GM19025 (cell line): ENCODE measurements at regions not wholly inside any gene's neighbourhood (a gene's known extent, or its start where the extent isn't known, plus 50 kb on each side); places are given as distances from the start of the nearest gene placed in this dataset.

Experiments
- ATAC-seq: cut with Tn5 transposase; IDR thresholded peaks from one replicate; pipeline ENCODE4 v1.9.1; 2021; ENCODE audit warnings: mild to moderate bottlenecking, low read depth, moderate library complexity; ENCODE audit not compliant: unreplicated experiment

DNA sequence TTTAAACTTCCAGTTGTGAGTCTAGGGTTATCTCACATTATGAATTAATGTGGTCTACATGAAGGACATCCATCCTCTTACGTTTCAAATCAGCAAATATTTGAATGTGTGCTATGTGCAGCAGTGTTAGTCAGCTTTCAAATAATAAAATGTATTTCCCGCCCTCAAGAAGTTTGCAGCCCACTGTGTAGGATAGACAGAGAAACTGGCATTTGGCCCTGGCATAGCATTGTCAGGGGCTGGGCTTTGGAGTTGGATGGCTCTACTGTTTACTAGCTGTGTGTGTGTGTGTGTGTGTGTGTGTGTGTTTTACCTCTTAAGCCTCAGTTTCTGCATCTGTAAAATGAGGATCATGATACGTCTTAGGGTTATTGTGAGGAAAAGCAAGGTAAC lies 400.5 kb upstream of the C2CD4B start:
- ATAC-seq: no peak

DNA sequence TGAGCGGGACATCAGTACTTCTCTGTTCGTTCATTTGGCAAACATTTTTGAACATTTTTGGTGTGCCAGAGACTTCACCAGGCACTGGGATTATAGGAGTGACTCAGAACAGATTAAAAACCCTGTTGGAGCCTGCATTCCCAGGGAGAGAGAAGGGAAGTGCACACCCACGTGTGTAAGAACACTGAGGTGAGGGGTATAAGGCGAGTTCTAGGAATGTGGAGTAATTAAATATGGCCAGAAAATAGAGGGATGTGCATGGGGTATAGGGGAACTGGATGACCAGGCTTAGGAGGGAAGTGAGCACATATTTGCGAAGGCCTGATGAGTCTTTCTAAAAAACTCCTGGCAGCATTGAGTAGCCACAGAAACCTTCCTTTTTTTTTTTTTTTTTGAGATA lies 401.2 kb upstream of the C2CD4B start:
- no peak for ATAC-seq

DNA sequence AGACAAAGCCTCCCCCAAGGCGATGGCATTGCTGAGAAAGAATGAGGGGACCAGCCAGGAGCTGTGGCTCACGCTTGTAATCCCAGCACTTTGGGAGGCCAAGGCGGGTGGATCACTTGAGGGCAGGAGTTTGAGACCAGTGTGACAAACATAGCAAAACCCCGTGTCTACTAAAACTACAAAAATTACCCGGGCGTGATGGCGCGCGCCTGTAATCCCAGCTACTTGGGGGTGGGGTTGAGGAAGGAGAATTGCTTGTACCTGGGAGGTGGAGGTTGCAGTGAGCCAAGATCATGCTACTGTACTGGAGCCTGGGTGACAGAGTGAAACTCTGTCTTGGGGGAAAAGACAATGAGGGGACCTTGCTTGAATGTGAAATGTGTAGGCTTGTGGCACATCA lies 402.4 kb upstream of the C2CD4B start:
- no peak for ATAC-seq

GRCh38 chr15:62568004-62568403 lies 402.9 kb upstream of the C2CD4B start:
- no peak for ATAC-seq

GRCh38 chr15:62568702-62569101 lies 403.6 kb upstream of the C2CD4B start:
- ATAC-seq: no peak

GRCh38 chr15:62569460-62570404 lies 404.6 kb upstream of the C2CD4B start:
- no peak for ATAC-seq

DNA sequence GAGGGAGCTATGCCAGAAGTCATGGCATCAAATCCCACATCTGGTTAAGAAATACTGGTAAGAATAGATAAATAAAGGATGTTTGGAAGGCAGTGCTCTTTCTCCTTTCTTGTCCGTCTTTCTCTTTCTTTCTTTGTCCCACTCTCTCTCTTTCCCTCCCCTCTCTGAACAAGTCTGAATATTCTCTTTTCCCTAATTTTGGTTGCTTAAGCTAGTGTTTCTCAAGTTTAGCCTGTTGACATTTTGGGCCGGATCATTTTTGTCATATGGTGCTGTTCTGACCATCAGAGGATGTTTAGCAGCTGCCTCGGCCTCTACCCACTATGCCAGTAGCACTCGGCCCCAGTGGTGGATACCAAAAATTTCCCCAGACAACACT lies 405.3 kb upstream of the C2CD4B start:
- ATAC-seq: no peak

DNA sequence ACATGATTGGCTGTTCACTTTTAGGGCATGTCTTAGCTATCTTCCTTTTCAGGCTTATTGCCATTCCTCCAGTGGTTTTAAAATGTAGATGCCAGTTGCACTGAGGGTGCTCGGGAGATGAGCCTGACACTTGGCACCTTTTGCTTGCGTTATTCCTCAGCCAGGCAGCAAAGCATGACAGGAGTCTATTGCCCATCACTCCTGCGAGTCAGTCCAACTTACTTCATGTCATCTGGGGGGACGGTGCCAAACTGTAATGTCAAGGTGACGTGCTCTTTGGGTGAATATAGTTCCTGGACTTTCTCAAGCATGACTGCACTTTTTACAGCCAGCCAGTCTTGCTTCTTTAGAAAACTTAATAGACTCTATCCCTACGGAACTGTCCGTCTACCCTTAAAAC lies 406.0 kb upstream of the C2CD4B start:
- no peak for ATAC-seq

- ATAC-seq: no peak
Observed at GRCh38 chr15:62572797-62573196, 407.7 kb upstream of the C2CD4B start.

DNA sequence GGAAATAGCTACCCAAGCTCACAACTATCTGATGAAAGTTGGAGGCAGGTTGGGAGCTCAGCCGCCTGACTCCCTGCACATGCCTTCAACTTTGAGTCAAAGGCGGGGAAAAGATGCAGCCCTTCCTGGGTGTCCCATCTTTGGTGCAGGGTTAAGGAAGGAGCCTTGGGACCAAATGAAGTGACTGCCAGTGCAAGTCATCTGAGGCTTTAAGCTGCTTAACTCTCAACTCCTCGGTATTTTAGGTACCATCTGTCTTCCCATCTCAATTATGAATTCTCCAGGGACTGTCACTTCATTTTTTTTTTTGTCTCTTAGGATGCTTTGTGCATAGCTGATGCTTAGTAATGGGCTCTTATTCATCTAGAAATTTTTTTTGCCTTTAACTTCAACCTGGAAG lies 408.8 kb upstream of the C2CD4B start:
- no peak for ATAC-seq

DNA sequence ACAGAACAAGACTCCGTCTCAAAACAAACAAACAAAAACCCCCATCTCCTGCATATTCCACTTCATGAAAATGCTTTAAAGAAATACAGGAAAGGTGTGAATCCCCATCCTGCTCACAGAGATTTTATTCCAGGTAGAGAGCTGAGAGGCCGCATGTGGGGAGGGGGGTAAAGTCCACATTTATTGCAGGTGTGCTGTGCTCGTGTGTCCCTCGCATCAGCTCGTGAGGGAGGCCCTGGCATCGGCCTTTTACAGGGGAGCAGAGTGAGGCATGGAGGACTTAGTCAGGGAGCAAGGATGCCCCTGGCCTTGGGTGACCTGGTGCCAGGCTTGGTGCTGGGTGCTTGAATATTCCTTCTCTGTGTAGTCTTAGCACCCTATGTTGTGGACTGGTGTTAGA lies 413.5 kb upstream of the C2CD4B start:
- ATAC-seq: no peak

DNA sequence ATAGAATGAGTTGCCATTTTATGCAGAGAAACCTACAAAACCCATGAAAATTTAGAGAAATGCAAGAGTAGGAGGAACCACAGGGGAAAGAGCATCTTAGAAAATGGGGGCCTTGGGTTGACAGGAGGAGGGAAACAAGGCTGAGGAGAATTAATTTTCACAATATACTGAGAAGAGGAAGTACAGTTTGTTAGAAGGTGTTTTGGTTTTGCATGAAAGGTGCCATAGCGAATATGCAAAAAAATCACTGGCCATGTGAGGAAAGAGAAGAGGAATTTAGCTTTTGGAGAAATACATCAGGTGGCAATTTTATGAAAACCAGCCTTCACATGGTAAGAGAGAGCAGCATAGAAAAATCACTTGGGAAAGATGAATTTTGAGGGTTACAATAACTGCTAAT lies 413.9 kb upstream of the C2CD4B start:
- no peak for ATAC-seq

DNA sequence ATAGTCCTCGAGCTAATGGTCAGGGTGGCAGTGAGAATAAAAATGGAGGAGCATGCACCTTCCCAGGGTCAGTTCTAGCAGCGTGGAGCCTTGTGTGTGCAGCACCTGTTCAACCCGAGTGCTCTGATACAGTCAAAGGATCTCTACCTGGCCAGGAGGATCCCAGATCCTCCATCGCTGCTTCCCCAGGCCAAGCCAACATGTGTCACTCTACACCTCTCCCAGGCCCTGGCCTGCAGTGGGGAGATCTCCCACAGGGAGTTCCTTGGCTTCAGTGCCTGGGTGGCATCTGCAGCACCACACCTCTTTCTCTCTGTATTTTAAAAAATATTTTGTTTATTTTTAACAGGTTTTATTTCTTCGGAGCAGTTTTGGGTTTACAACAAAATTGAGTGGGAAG lies 414.8 kb upstream of the C2CD4B start:
- ATAC-seq: no peak

- no peak for ATAC-seq
Observed at GRCh38 chr15:62582580-62582979, 417.5 kb upstream of the C2CD4B start.

- ATAC-seq: no peak
Observed at GRCh38 chr15:62584301-62585235, 419.5 kb upstream of the C2CD4B start.

DNA sequence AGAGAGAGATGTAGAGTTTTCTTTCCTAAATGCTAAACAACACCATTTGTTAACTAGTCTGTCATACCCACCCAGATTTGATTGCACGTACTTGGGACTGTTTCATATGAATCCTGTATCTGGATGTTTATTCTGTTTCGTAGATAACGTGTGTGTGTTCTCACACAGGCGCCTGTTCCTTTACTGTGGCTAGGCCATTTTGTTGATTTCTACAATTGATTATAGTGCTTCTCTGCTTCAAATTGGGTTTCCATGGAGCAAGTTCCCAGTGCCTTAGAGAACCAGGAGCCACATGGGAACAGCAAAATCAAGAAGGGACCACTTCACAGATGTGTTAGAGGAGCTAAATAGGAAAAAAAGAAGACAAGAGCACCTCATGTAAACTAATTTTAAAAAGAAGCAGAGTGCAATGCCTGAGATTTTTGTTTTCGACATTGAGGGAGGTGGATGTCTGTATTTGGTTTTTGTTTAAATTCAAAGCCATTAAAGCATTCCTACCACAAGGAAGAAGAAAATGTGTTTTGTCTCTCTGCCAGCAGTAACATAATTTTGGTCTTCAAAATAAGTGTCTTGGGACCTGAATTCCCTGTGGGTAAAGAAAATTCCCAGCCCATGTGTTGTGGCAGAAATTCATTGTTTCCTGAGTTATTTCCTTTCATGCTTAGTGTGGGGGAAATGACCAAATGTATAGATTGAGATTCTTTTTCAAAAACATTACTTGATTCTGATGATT lies 424.0 kb upstream of the C2CD4B start:
- no peak for ATAC-seq

- ATAC-seq: no peak
Observed at GRCh38 chr15:62591842-62592838, 427.1 kb upstream of the C2CD4B start.

GRCh38 chr15:62592920-62593319 lies 427.8 kb upstream of the C2CD4B start:
- no peak for ATAC-seq

GRCh38 chr15:62593681-62594399 lies 428.8 kb upstream of the C2CD4B start:
- no peak for ATAC-seq
